ENCODE measurements at regions not wholly inside any gene's neighbourhood (a gene's known extent, or its start where the extent isn't known, plus 50 kb on each side); places are given as distances from the start of the nearest gene placed in this dataset.
A peak's percentile ranks its signal among the peaks of the same experiment; 100 is the strongest.

GRCh38 chr1:209262631-209263030 is 320.9 kb upstream of the CAMK1G start:
- H3K4me1 ChIP-seq (ENCODE audit: insufficient read depth, low read length): no peaks in the 10 kb centered on the region
- no peaks in the 10 kb centered on the region for H3K27me3 Mint-ChIP-seq (ENCODE audit: low read depth, unreplicated experiment)
- H3K27me3 ChIP-seq (ENCODE audit: insufficient read depth, low read length): no peaks in the 10 kb centered on the region
- no peaks in the 10 kb centered on the region for H3K79me2 ChIP-seq (ENCODE audit: insufficient read depth, low read length)
- H3K4me2 ChIP-seq (ENCODE audit: low read length): no peak overlapping the region
- FAIRE-seq (no peak), DNase-seq (ENCODE audit: low read depth) (no peak)
- H2AFZ ChIP-seq (ENCODE audit: low read depth, low read length): no peak overlapping the region
- H3K9me3 Mint-ChIP-seq (ENCODE audit: unreplicated experiment): no peaks in the 10 kb centered on the region
- H3K36me3 ChIP-seq (ENCODE audit: insufficient read depth, low read length): no peaks in the 10 kb centered on the region
- no peak overlapping the region for H3K27ac Mint-ChIP-seq (ENCODE audit: unreplicated experiment)
- no peak overlapping the region for H3K4me3 Mint-ChIP-seq (ENCODE audit: unreplicated experiment)
- H4K20me1 ChIP-seq (ENCODE audit: insufficient read depth, low read length): no peaks in the 10 kb centered on the region
- no peak overlapping the region for H3K27ac ChIP-seq (ENCODE audit: low read depth, low read length)
- H3K9me3 ChIP-seq (ENCODE audit: insufficient read depth, low read depth, low read length): no peaks in the 10 kb centered on the region
- no peak overlapping the region for H3K4me3 ChIP-seq (ENCODE audit: insufficient read depth, low read depth, low read length)
- H3K9ac ChIP-seq (ENCODE audit: low read length): no peak overlapping the region
- no peaks in the 10 kb centered on the region for H3K4me1 Mint-ChIP-seq (ENCODE audit: low read depth, unreplicated experiment)
- H3K36me3 Mint-ChIP-seq (ENCODE audit: low read depth, unreplicated experiment): no peaks in the 10 kb centered on the region
- TF ChIP-seq EZH2 (IDR thresholded peaks at IDR 0.05; ENCODE audit: insufficient read depth, low read length) (no peak), CTCF (IDR thresholded peaks at IDR 0.05; ENCODE audit: insufficient read depth, low read depth, low read length) (no peak)

GRCh38 chr1:209265301-209265700 is 318.2 kb upstream of the CAMK1G start:
- H3K27me3 ChIP-seq (ENCODE audit: insufficient read depth, low read length): no peaks in the 10 kb centered on the region
- H3K9ac ChIP-seq (ENCODE audit: low read length): no peak overlapping the region
- no peaks in the 10 kb centered on the region for H3K27me3 Mint-ChIP-seq (ENCODE audit: low read depth, unreplicated experiment)
- H3K27ac Mint-ChIP-seq (ENCODE audit: unreplicated experiment): no peak overlapping the region
- H3K79me2 ChIP-seq (ENCODE audit: insufficient read depth, low read length): no peaks in the 10 kb centered on the region
- no peak overlapping the region for H2AFZ ChIP-seq (ENCODE audit: low read depth, low read length)
- no peaks in the 10 kb centered on the region for H3K9me3 Mint-ChIP-seq (ENCODE audit: unreplicated experiment)
- no peak overlapping the region for H3K27ac ChIP-seq (ENCODE audit: low read depth, low read length)
- H3K4me1 Mint-ChIP-seq (ENCODE audit: low read depth, unreplicated experiment): no peaks in the 10 kb centered on the region
- DNase-seq (ENCODE audit: low read depth) (no peak), FAIRE-seq (no peak)
- H3K36me3 Mint-ChIP-seq (ENCODE audit: low read depth, unreplicated experiment): no peaks in the 10 kb centered on the region
- no peak overlapping the region for H3K4me2 ChIP-seq (ENCODE audit: low read length)
- no peak overlapping the region for H3K4me3 ChIP-seq (ENCODE audit: insufficient read depth, low read depth, low read length)
- no peak overlapping the region for H3K4me3 Mint-ChIP-seq (ENCODE audit: unreplicated experiment)
- H3K36me3 ChIP-seq (ENCODE audit: insufficient read depth, low read length): no peaks in the 10 kb centered on the region
- H4K20me1 ChIP-seq (ENCODE audit: insufficient read depth, low read length): no peaks in the 10 kb centered on the region
- H3K9me3 ChIP-seq (ENCODE audit: insufficient read depth, low read depth, low read length): no peaks in the 10 kb centered on the region
- no peaks in the 10 kb centered on the region for H3K4me1 ChIP-seq (ENCODE audit: insufficient read depth, low read length)
- TF ChIP-seq CTCF (IDR thresholded peaks at IDR 0.05; ENCODE audit: insufficient read depth, low read depth, low read length) (no peak), EZH2 (IDR thresholded peaks at IDR 0.05; ENCODE audit: insufficient read depth, low read length) (no peak)

GRCh38 chr1:209266590-209267205 is 316.8 kb upstream of the CAMK1G start:
- no peaks in the 10 kb centered on the region for H3K4me1 Mint-ChIP-seq (ENCODE audit: low read depth, unreplicated experiment)
- no peaks in the 10 kb centered on the region for H3K27me3 Mint-ChIP-seq (ENCODE audit: low read depth, unreplicated experiment)
- no peaks in the 10 kb centered on the region for H3K79me2 ChIP-seq (ENCODE audit: insufficient read depth, low read length)
- no peaks in the 10 kb centered on the region for H3K9me3 ChIP-seq (ENCODE audit: insufficient read depth, low read depth, low read length)
- TF ChIP-seq CTCF (IDR thresholded peaks at IDR 0.05; ENCODE audit: insufficient read depth, low read depth, low read length) (no peak), EZH2 (IDR thresholded peaks at IDR 0.05; ENCODE audit: insufficient read depth, low read length) (no peak)
- no peaks in the 10 kb centered on the region for H4K20me1 ChIP-seq (ENCODE audit: insufficient read depth, low read length)
- no peak overlapping the region for H3K27ac Mint-ChIP-seq (ENCODE audit: unreplicated experiment)
- H3K9me3 Mint-ChIP-seq (ENCODE audit: unreplicated experiment): no peaks in the 10 kb centered on the region
- H3K36me3 Mint-ChIP-seq (ENCODE audit: low read depth, unreplicated experiment): no peaks in the 10 kb centered on the region
- H3K27me3 ChIP-seq (ENCODE audit: insufficient read depth, low read length): no peaks in the 10 kb centered on the region
- H3K36me3 ChIP-seq (ENCODE audit: insufficient read depth, low read length): no peaks in the 10 kb centered on the region
- no peak for FAIRE-seq
- H3K4me2 ChIP-seq (ENCODE audit: low read length): no peak overlapping the region
- no peak overlapping the region for H3K27ac ChIP-seq (ENCODE audit: low read depth, low read length)
- H3K4me1 ChIP-seq (ENCODE audit: insufficient read depth, low read length): no peaks in the 10 kb centered on the region
- no peak overlapping the region for H3K4me3 ChIP-seq (ENCODE audit: insufficient read depth, low read depth, low read length)
- H2AFZ ChIP-seq (ENCODE audit: low read depth, low read length): no peak overlapping the region
- H3K4me3 Mint-ChIP-seq (ENCODE audit: unreplicated experiment): no peak overlapping the region
- DNase-seq (ENCODE audit: low read depth): peak; percentile 31
- H3K9ac ChIP-seq (ENCODE audit: low read length): no peak overlapping the region
